PC-3 (cell line): ENCODE measurements at regions not wholly inside any gene's neighbourhood (a gene's known extent, or its start where the extent isn't known, plus 50 kb on each side); places are given as distances from the start of the nearest gene placed in this dataset.

Source experiments
- ATAC-seq: fragments of 200-7000 bp; cut with Tn5 transposase; 2 replicates; pipeline ENCODE4 v1.9.1; 2020; ENCODE audit warnings: mild to moderate bottlenecking, moderate library complexity
- BruUV-seq: library from RNA; stranded (reverse); fragments of 400-500 nt; replicated peaks from 2 replicates; lab custom pipeline; 2021; lab: Mats Ljungman, UMichigan
- CTCF ChIA-PET: fragments of 300-600 bp; sonication (Branson Sonifier 250); formaldehyde crosslinking; loops from one replicate; lab custom pipeline; 2022; ENCODE audit warnings: antibody characterized with exemption; lab: Charles Lee
- POLR2A ChIA-PET: fragments of 300-600 bp; sonication (Branson Sonifier 250); formaldehyde crosslinking; loops from one replicate; lab custom pipeline; 2022; ENCODE audit warnings: antibody characterized with exemption; ENCODE audit not compliant: unreplicated experiment; lab: Charles Lee
- DNase-seq: peaks from one replicate; pipeline ENCODE4 v3.0.0-alpha.2; 2015
- H2AFZ ChIP-seq: fragments of 300-600 bp; sonication (generic); 2 replicates; pipeline ENCODE4 v1.6.0; 2016; ENCODE audit warnings: antibody characterized with exemption, low read length
- H3F3A ChIP-seq: fragments of 300-600 bp; sonication (generic); one replicate; pipeline ENCODE4 v1.6.0; 2017; ENCODE audit warnings: antibody characterized with exemption, low read length, control low read depth, mild to moderate bottlenecking; ENCODE audit not compliant: unreplicated experiment
- H3K27ac ChIP-seq: fragments of 300-600 bp; sonication (generic); 2 replicates; pipeline ENCODE4 v1.5.1; 2016; ENCODE audit warnings: mild to moderate bottlenecking, low read length
- H3K27me3 ChIP-seq: fragments of 300-600 bp; sonication (generic); 2 replicates; pipeline ENCODE4 v1.6.1; 2016; ENCODE audit warnings: low read length, mixed read lengths
- H3K36me3 ChIP-seq: fragments of 300-600 bp; sonication (generic); 2 replicates; pipeline ENCODE4 v1.6.1; 2016; ENCODE audit warnings: low read depth, mixed run types, low read length, mixed read lengths
- H3K4me1 ChIP-seq: fragments of 300-600 bp; sonication (generic); 2 replicates; pipeline ENCODE4 v1.5.1; 2016; ENCODE audit warnings: low read length; ENCODE audit not compliant: insufficient read depth
- H3K4me2 ChIP-seq: fragments of 300-600 bp; sonication (generic); 2 replicates; pipeline ENCODE4 v1.6.0; 2016; ENCODE audit warnings: low read length
- H3K4me3 ChIP-seq: fragments of 300-600 bp; sonication (generic); 2 replicates; pipeline ENCODE4 v1.5.1; 2016; ENCODE audit warnings: mild to moderate bottlenecking, low read length, mixed read lengths
- H3K79me2 ChIP-seq: fragments of 300-600 bp; sonication (generic); 2 replicates; pipeline ENCODE4 v1.6.1; 2017; ENCODE audit warnings: low read length, mixed read lengths
- H3K9ac ChIP-seq: fragments of 300-600 bp; sonication (generic); 2 replicates; pipeline ENCODE4 v1.6.0; 2016; ENCODE audit warnings: mild to moderate bottlenecking, low read length
- H3K9me2 ChIP-seq: fragments of 300-600 bp; sonication (generic); replicated peaks from 2 replicates; pipeline ENCODE4 v1.6.1; 2016; ENCODE audit warnings: mixed run types, low read length, mixed read lengths
- H3K9me3 ChIP-seq: fragments of 300-600 bp; sonication (generic); 2 replicates; pipeline ENCODE4 v1.6.1; 2016; ENCODE audit warnings: low read length, mixed read lengths
- H4K20me1 ChIP-seq: fragments of 300-600 bp; sonication (generic); 2 replicates; pipeline ENCODE4 v1.6.1; 2016; ENCODE audit warnings: low read length, mixed read lengths
- CTCF ChIP-seq: fragments of 300-600 bp; sonication (generic); conservative IDR thresholded peaks from 2 replicates; pipeline ENCODE4 v1.5.1; 2017; ENCODE audit warnings: antibody characterized with exemption, low read depth, mild to moderate bottlenecking, low read length
- EZH2 ChIP-seq: fragments of 300-600 bp; sonication (generic); IDR thresholded peaks from one replicate; pipeline ENCODE4 v1.6.1; 2017; ENCODE audit warnings: antibody characterized with exemption, mild to moderate bottlenecking, low read length; ENCODE audit not compliant: unreplicated experiment
- EZH2phosphoT487 ChIP-seq: fragments of 300-600 bp; sonication (generic); IDR thresholded peaks from 2 replicates; pipeline ENCODE4 v1.6.1; 2018; ENCODE audit warnings: mild to moderate bottlenecking, antibody characterized with exemption, low read length, borderline replicate concordance
- intact Hi-C: fragments of 100-400 bp; cut with micrococcal nuclease; formaldehyde crosslinking; loops from 2 replicates; pipeline ENCODE4 v1.9.0; 2023

DNA sequence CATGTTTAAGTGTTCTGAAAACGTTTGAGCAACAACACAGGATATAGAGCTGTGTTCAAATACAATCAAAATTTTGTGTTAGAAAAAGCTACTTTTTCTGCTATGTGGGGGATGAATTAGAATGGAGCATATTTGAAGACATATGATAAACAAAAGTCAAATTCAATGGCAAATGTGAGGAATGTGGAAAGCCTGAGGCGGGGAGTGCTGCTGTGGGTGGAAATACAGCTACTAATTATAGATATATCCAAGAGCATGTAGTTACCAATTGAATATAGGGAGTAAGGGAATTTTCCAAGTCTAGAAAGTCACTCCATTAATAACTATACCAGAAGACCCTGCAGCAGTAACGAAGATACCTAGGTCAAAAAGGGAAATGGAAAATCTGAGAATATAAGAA, 2370.4 kb upstream of the TENM3 start:
- no peak for TF ChIP-seq EZH2
- no peak for TF ChIP-seq EZH2phosphoT487
- no peak for TF ChIP-seq CTCF
- Histone ChIP-seq H3K27ac (no peak overlapping the region), H3K4me2 (no peak overlapping the region), H3K9me2 (no peaks in the 10 kb centered on the region), H3F3A (no peaks in the 10 kb centered on the region), H3K9me3 (no peaks in the 10 kb centered on the region), H2AFZ (no peak overlapping the region), H3K9ac (no peak overlapping the region), H3K36me3 (no peaks in the 10 kb centered on the region), H3K4me3 (no peak overlapping the region), H4K20me1 (no peaks in the 10 kb centered on the region), H3K79me2 (no peaks in the 10 kb centered on the region), H3K4me1 (no peaks in the 10 kb centered on the region), H3K27me3 (no peaks in the 10 kb centered on the region)
- intact Hi-C loops: no loop called here
- BruUV-seq: no TSS peak
- ATAC-seq: no peak
- CTCF ChIA-PET: no interaction called here
- no peak for DNase-seq
- POLR2A ChIA-PET: no interaction called here

GRCh38 chr4:179880756-179881155, 2362.4 kb upstream of the TENM3 start:
- H3K4me2 ChIP-seq: no peak overlapping the region
- no peaks in the 10 kb centered on the region for H3K4me1 ChIP-seq
- no peaks in the 10 kb centered on the region for H4K20me1 ChIP-seq
- ChIA-PET POLR2A (no interaction called here), CTCF (no interaction called here)
- intact Hi-C loops: no loop called here
- TF ChIP-seq EZH2phosphoT487 (no peak), CTCF (no peak), EZH2 (no peak)
- no peak overlapping the region for H2AFZ ChIP-seq
- H3F3A ChIP-seq: no peaks in the 10 kb centered on the region
- no peak overlapping the region for H3K27ac ChIP-seq
- no peaks in the 10 kb centered on the region for H3K9me3 ChIP-seq
- BruUV-seq: no TSS peak
- no peak overlapping the region for H3K4me3 ChIP-seq
- H3K27me3 ChIP-seq: no peaks in the 10 kb centered on the region
- H3K9ac ChIP-seq: no peak overlapping the region
- H3K36me3 ChIP-seq: no peaks in the 10 kb centered on the region
- DNase-seq: no peak
- no peaks in the 10 kb centered on the region for H3K9me2 ChIP-seq
- no peaks in the 10 kb centered on the region for H3K79me2 ChIP-seq
- no peak for ATAC-seq

DNA sequence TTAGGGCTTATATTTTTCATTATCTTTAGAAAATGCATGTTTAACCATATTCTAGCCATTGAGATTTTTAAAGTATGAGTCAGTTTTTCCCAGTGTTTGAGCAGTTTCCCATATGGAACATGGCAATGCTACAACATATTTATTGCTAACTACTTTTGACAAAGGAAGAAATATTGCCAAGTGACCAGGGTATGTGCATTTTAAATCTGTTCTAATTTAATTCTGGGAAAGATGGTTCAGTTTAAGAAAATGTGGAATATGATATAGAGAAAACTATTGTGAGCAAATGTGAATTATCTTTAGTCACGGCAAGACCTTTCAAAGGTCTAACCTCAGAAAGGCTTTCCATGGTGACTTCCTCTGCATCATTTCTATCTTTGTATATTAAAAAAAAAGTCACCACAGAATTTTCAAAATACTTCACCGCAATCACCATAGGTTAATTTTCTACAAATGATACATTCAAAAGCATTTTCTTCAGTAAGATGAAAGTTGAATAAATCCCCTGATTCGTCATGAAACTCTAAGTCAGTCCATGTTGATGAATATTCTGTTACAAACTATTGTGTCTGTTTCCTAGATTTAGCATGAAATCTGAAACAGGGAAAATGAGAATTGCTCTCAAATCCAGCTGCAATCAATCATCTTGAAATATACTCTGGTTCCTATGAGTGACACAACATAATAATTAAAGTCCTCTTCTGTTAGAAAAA, 2349.0 kb upstream of the TENM3 start:
- ATAC-seq (no peak), DNase-seq (no peak)
- no peaks in the 10 kb centered on the region for H3K9me3 ChIP-seq
- no peaks in the 10 kb centered on the region for H3F3A ChIP-seq
- no peaks in the 10 kb centered on the region for H3K4me1 ChIP-seq
- ChIA-PET CTCF (no interaction called here), POLR2A (no interaction called here)
- H4K20me1 ChIP-seq: no peaks in the 10 kb centered on the region
- no peak overlapping the region for H3K27ac ChIP-seq
- TF ChIP-seq CTCF (no peak), EZH2phosphoT487 (no peak), EZH2 (no peak)
- H3K36me3 ChIP-seq: no peaks in the 10 kb centered on the region
- H2AFZ ChIP-seq: no peak overlapping the region
- no peak overlapping the region for H3K9ac ChIP-seq
- no peak overlapping the region for H3K4me3 ChIP-seq
- no peaks in the 10 kb centered on the region for H3K9me2 ChIP-seq
- H3K4me2 ChIP-seq: no peak overlapping the region
- H3K27me3 ChIP-seq: no peaks in the 10 kb centered on the region
- intact Hi-C loops: no loop called here
- no peaks in the 10 kb centered on the region for H3K79me2 ChIP-seq
- BruUV-seq: no TSS peak
